ENCODE measurements at regions not wholly inside any gene's neighbourhood (a gene's known extent, or its start where the extent isn't known, plus 50 kb on each side); places are given as distances from the start of the nearest gene placed in this dataset.

GRCh38 chr2:236964291-236964690, 121.4 kb upstream of the COPS8 start:
- TF ChIP-seq CTCF (IDR thresholded peaks at IDR 0.05), result no peak
- peak in 2 of 3 donors; percentile 10 to 16 for TF ChIP-seq POLR2AphosphoS5 (IDR thresholded peaks at IDR 0.05)
